GM19328 (cell line): ENCODE measurements at regions not wholly inside any gene's neighbourhood (a gene's known extent, or its start where the extent isn't known, plus 50 kb on each side); places are given as distances from the start of the nearest gene placed in this dataset.
"Not testable (repeated sequence)": the region's sequence is repeated elsewhere in the genome, so short reads cannot be mapped to it uniquely, and the experiment has no call there.

ENCODE experiments used
- ATAC-seq: cut with Tn5 transposase; IDR thresholded peaks from one replicate; pipeline ENCODE4 v1.9.1; 2021; ENCODE audit warnings: mild to moderate bottlenecking, moderate library complexity; ENCODE audit not compliant: unreplicated experiment

DNA sequence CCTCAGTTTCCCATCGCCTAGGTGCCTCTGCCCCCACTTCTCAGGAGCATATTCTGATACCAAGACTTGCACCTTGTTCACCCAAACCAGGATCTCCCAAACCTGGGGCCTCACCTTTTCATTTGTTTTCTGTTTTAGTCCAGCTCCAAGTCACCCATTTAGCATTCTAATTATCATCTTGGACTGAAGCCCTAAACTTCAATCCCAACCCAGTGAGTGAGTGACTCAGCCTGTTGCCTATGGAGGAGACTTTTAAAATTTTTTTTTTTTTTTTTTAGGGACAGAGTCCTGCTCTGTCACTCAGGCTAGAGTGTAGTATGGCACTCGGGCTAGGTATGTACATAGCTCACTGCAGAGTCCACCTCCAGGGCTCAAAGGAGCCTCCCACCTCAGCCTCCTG, 378.9 kb upstream of the AUTS2 start:
- ATAC-seq = no peak

GRCh38 chr7:69225259-69225943, 372.9 kb upstream of the AUTS2 start:
- no peak for ATAC-seq

DNA sequence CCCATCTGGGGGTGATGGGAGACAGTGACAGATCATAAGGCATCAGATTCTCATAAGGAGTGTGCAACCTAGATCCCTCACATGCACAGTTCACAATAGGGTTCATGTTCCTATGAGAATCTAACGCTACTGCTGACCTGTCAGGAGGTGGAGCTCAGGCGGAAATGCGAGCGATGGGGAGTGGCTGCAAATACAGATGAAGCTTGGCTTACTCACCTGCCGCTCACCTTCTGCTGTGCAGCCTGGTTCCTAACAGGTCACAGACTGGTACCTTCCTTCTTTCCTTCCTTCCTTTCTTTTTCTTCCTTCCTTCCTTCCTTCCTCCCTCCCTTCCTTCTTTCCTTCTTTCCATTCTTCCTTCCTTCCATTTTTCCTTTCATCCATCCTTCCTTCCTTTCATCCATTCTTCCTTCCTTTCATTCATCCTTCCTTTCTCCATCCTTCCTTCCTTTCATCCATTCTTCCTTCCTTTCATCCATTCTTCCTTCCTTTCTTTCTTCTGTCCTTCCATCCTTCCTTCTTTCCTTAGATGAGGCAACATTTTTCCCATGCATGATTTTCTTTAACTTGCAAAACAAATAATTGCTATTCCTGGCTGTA, 370.0 kb upstream of the AUTS2 start:
- ATAC-seq = no peak

DNA sequence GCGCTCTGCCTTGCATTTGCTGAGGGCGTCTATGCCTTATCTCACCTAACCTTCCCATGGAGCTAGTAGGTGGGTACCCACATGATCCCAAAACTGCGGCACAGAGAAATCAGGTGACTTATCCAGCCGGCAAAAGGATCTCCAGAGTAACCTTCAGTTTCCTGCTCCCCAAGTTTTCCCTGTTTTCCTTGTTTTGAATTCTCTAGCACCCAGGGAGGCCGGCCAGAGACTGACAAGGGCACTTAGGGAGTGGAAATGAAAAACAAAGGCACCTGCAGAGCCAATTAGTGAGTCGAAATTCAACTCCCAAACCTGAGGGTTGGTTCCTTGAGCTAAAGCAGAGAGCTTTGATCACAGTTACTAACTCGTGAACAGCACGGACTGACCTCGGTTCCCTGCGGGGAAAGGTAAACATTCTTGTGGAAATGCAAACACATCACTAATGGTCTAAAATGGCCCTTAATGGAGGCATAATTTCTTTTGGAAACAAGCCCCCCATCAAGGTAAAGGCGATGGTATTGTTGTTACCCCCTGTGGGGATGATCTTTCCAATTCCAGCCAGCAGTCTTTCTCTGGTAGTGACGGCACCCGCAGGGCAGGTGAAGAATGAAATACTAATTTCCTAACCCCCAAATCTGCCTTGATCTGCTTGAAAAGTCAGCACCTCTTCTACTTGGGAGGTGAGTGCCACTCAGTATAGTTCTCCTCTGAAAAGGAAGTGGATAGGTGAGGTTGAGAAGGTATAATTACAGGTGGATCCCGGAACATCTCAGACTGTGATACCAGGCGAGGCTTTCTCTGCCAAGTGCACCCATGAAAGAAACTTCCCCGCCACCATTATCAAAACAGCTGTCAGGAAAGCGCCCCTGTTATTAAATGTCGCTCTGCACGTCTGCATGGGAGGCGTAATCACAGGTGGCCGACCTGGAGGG, 365.6 kb upstream of the AUTS2 start:
- no peak for ATAC-seq

DNA sequence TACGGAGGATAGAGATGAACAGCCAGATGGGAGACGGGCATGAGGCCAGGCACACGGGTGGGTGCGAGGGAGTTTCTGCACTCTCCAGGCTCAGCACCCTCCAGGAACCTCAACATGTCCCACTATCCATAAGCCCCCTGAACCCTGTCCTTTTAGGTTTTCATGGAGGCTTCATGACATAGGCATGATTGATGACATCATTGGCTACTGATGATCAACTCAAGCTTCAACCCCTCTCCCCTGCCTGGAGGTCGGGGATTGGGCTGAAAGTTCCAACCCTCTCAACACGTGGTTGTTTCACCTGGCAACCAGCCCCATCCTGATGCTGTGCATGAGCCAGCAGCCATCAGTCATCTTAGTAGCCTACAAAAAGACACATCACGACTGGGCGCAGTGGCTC, 360.7 kb upstream of the AUTS2 start:
- ATAC-seq = no peak

- ATAC-seq = no peak
Measured at GRCh38 chr7:69243016-69243415, 355.3 kb upstream of the AUTS2 start.

DNA sequence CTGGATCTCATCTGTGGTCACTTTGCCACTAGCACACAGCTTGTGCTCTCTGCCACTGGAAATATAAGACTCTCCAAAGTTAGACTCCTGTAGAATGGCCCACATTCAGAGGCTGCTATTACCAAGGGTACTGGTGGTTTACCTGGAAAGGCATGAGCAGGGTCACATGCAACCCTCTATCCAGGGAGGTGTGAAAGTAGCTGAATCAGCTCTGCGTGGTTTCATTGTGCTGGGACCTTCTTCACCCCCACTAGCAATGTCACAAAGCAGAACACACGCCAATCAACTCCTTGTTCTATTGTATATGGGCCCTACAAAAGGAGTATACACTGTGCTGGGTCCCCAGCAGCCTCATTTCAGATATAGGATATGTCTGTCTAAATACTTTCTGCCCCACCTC, 353.6 kb upstream of the AUTS2 start:
- no peak for ATAC-seq

GRCh38 chr7:69245646-69246045, 352.6 kb upstream of the AUTS2 start:
- no peak for ATAC-seq

DNA sequence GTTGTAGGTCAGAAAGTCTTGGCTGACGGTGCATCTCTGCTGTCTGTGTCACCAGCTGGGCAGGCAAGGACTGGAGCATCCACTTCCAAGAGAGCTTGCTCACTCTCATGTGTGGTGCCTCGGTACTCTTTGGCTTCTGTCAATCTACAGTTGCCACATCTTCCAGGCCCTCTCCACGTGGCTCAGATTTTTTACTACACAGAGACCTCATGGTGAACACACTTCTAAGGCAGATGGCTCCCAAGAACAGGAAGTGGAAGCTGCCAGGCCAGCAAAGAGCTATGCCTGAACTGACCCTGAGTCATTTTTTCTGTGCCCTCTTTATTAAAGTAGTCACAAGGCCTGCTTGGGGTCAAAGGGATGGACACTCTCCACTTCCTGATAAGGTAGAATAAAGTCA, 351.5 kb upstream of the AUTS2 start:
- ATAC-seq = no peak

DNA sequence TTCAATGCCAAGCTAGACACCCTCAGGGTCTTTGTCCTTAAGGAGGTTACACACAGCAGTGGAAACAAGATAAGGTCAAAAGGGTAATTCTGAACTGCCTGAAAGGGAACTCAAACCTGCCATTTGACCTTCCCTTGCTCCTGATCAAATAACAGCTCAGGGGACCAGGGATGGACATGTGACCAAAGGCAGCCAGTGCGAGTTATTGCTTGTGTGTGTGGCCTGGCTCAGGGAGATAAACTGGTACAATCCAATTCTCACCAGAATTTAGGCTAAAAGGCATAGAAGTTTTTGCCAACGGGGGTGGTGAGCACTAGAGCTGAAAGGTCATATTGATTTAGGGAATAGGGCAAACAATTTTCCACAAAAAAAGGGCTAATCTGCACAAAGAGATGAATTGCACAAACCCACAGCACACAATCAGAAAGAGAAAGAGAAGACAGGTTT, 349.9 kb upstream of the AUTS2 start:
- ATAC-seq = not testable (repeated sequence)

GRCh38 chr7:69250958-69251357, 347.3 kb upstream of the AUTS2 start:
- no peak for ATAC-seq

DNA sequence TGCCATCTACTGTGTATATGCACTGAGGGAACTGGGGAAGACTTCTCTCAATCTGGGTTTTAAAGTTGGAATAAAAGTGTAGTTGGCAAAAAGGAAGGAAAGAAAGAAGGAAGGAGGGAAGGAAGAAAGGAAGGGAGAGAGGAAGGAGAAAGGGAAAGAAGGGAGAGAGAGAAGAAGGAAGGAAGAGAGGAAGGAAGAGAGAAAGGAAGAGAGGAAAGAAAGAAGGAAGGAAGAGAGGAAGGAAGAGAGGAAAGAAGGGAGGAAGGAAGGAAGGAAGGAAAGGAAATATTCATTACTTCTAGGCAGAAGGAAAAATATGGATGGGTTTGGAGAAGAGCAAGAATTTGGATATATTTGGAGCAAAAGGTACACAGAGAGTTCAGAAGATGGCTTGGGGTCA, 343.6 kb upstream of the AUTS2 start:
- ATAC-seq = no peak

- no peak for ATAC-seq
Measured at GRCh38 chr7:69256634-69257081, 341.6 kb upstream of the AUTS2 start.

- no peak for ATAC-seq
Measured at GRCh38 chr7:69257592-69257991, 340.7 kb upstream of the AUTS2 start.

- no peak for ATAC-seq
Measured at GRCh38 chr7:69259445-69259844, 338.8 kb upstream of the AUTS2 start.

- no peak for ATAC-seq
Measured at GRCh38 chr7:69260023-69260422, 338.3 kb upstream of the AUTS2 start.

DNA sequence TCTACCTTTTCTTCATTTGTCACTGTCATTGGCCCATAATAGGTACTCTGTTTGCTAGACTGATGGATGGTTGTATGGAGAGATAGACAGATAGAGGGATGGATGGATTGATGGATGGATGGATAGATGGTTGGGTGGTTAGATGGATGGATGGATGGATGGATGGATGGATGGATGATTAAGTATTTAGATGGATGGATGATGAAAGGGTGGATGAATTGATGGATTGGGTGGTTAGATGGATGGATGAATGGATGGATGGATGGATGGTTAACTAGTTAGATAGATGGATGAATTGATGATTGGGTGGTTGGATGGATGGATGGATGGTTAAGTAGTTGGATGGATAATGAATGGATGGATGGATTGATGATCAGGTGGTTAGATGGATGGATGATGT, 334.7 kb upstream of the AUTS2 start:
- no peak for ATAC-seq

GRCh38 chr7:69269806-69270205, 328.5 kb upstream of the AUTS2 start:
- ATAC-seq = no peak

DNA sequence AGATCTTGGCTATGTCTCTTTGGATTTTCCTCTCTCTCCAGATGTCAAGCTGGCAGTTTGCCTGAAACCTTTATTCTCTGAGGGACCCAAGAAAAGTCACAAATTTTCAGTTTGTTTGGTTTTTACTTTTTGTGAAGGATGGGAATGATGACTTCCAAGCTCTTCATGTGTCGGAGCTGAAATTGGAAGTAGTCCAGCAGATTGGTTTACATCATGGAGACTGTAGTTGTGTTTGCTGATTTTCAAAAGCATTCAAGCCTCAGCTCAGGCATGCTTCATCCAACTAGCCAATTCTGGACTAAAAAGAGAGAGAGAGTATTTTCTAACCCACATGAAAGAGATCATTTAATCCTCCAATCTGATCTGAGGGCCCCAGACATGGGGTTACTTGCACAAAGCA, 326.2 kb upstream of the AUTS2 start:
- no peak for ATAC-seq

DNA sequence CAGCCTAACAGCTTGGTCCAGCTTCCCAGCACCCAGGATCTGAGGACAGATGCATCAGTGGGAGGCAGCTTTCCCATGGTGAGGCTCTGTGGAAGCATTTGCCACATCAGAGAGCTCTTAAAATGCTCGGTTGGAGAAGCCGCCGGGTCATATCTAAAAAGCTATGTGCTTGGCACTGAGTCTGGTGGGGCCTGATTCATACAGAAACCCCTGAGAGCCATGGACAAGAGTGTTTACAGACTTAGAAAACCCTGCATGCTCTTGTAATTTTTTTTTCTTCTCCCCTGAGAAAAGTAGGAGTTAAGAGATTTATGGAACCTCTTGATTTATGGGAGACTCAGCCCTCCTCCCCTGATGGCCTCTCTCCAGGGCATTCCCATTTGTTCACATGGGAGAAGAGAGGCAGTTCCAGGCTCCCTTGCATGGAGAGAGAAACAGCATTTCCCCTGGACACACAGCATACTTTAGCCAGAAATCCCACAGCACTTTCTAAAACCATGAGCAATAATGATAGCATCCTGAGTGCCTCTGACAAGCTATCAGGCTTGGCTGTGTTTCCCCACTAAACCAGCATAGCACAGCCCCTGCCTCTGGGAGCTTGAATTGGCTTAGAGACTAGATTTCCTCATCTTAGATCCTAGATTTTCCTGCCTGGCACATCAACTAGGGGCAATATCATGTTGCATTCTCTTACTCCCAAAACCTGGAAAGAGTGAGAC, 322.1 kb upstream of the AUTS2 start:
- no peak for ATAC-seq

GRCh38 chr7:69277366-69277765, 320.9 kb upstream of the AUTS2 start:
- ATAC-seq = no peak
